Esophagus squamous epithelium (tissue), 5 donors: ENCODE measurements at regions not wholly inside any gene's neighbourhood (a gene's known extent, or its start where the extent isn't known, plus 50 kb on each side); places are given as distances from the start of the nearest gene placed in this dataset.
"Not testable (repeated sequence)": the region's sequence is repeated elsewhere in the genome, so short reads cannot be mapped to it uniquely, and the experiment has no call there.

Experiments
- DNase-seq: peaks from one replicate; lab custom pipeline; 2025; lab: John Stamatoyannopoulos, UW
- H3K27ac ChIP-seq, 4 donors: fragments of 200-600 bp; sonication (generic); one replicate each; pipeline ENCODE4 v1.5.1; 2016 to 2019; ENCODE audit warnings: mild to moderate bottlenecking in 1 of 4
- H3K27me3 ChIP-seq, 4 donors: fragments of 200-600 bp; sonication (generic); 1 replicate in 3 of 4; 2 replicates in 1 of 4; pipeline versions ENCODE4 v1.5.1 to v1.6.0; 2017 to 2021; ENCODE audit warnings: antibody characterized with exemption in 1 of 4
- H3K36me3 ChIP-seq, 3 donors: fragments of 200-600 bp; sonication (generic); one replicate each; pipeline ENCODE4 v1.5.1; 2016 to 2019
- H3K4me1 ChIP-seq, 3 donors: fragments of 200-600 bp; sonication (generic); one replicate each; pipeline ENCODE4 v1.5.1; 2017 to 2019
- H3K4me3 ChIP-seq, 4 donors: fragments of 200-600 bp; sonication (generic); 1 replicate in 3 of 4; 2 replicates in 1 of 4; pipeline ENCODE4 v1.5.1; 2016 to 2019; ENCODE audit warnings: mild to moderate bottlenecking in 2 of 4, moderate library complexity in 1 of 4
- H3K9me3 ChIP-seq, 3 donors: fragments of 200-600 bp; sonication (generic); one replicate each; pipeline ENCODE4 v1.5.1; 2016 to 2019
- CTCF ChIP-seq, 6 experiments: fragments of 450-650 bp in 4 of 6; fragments of 200-600 bp in 2 of 6; sonication (generic) in 2 of 6; IDR thresholded peaks; one replicate each; pipeline ENCODE4 v1.5.1; 2016 to 2019; ENCODE audit warnings: antibody characterized with exemption in 6 of 6, mild to moderate bottlenecking in 4 of 6, moderate library complexity in 4 of 6
- POLR2A ChIP-seq, 4 donors: fragments of 450-650 bp; IDR thresholded peaks; one replicate each; pipeline ENCODE4 v1.6.1; 2017; ENCODE audit warnings: antibody characterized with exemption in 4 of 4, mild to moderate bottlenecking in 4 of 4, moderate library complexity in 3 of 4
- WGBS, 2 donors: methylation state at CpG; one replicate each; pipeline ENCODE4 v1.1.5; 2018; 5-methylcytosine and 5-hydroxymethylcytosine counted together
- intact Hi-C: fragments of 100-400 bp; cut with DNase I; formaldehyde crosslinking; loops from one replicate; pipeline ENCODE4 v1.15.0; 2022
- donor health status: DM: yes; HTN: yes; CAD: no.

GRCh38 chr9:89690334-89690912 lies 85.6 kb downstream of the GADD45G start:
- Histone ChIP-seq H3K36me3 (no peaks in the 10 kb centered on the region), H3K4me1 (peaks cover 12 to 22% (median 12%) of the 10 kb centered on the region in 3 donors), H3K27me3 (no peaks in the 10 kb centered on the region), H3K9me3 (no peaks in the 10 kb centered on the region), H3K27ac (no peak overlapping the region), H3K4me3 (no peak overlapping the region)
- no peak for DNase-seq
- 55 to 79% methylated on average over 3 of the region's 3 CpGs for WGBS, 2 donors
- TF ChIP-seq POLR2A (IDR thresholded peaks at IDR 0.05) = no peak
- TF ChIP-seq CTCF (IDR thresholded peaks at IDR 0.05) = no peak
- intact Hi-C loops = no loop called here

GRCh38 chr9:89695441-89695891 lies 90.7 kb downstream of the GADD45G start:
- Histone ChIP-seq H3K9me3 (no peaks in the 10 kb centered on the region), H3K27me3 (no peaks in the 10 kb centered on the region), H3K27ac (no peak overlapping the region), H3K4me1 (no peaks in the 10 kb centered on the region), H3K36me3 (no peaks in the 10 kb centered on the region), H3K4me3 (no peak overlapping the region)
- intact Hi-C loops = loop anchor here (5.0 kb wide), 1 partner anchor 1187 kb away; no protein-coding TSS in a partner anchor
- TF ChIP-seq POLR2A (IDR thresholded peaks at IDR 0.05) (no peak), CTCF (IDR thresholded peaks at IDR 0.05) (no peak)
- no peak for DNase-seq
- WGBS, 2 donors = 85 to 100% methylated on average over 1 to 4 of the region's 5 CpGs

- not testable (repeated sequence) for H3K27me3 ChIP-seq, H3K27ac ChIP-seq, DNase-seq, H3K4me1 ChIP-seq, H3K4me3 ChIP-seq, H3K9me3 ChIP-seq, H3K36me3 ChIP-seq
- 95 to 97% methylated on average over 5 to 6 of the region's 6 CpGs for WGBS, 2 donors
- intact Hi-C loops = loop anchor here (5.0 kb wide), 1 partner anchor 1186 kb away; no protein-coding TSS in a partner anchor
Observed at GRCh38 chr9:89695979-89696378, 91.2 kb downstream of the GADD45G start.

- TF ChIP-seq CTCF (IDR thresholded peaks at IDR 0.05) (no peak), POLR2A (IDR thresholded peaks at IDR 0.05) (no peak)
- no peak overlapping the region for H3K4me3 ChIP-seq
- no peak for DNase-seq
- no peaks in the 10 kb centered on the region for H3K9me3 ChIP-seq
- peaks cover 0 to 2% (median 0%) of the 10 kb centered on the region in 4 donors for H3K27me3 ChIP-seq
- no peak overlapping the region for H3K27ac ChIP-seq
- H3K36me3 ChIP-seq = no peaks in the 10 kb centered on the region
- 100% methylated on average over 1 of the region's 2 CpGs; no CpG with 5 or more reads in 1 of the 2 donors for WGBS, 2 donors
- intact Hi-C loops = loop anchor here (5.0 kb wide), 1 partner anchor 1186 kb away; no protein-coding TSS in a partner anchor
- peaks cover 0 to 8% (median 3%) of the 10 kb centered on the region in 3 donors for H3K4me1 ChIP-seq
Observed at GRCh38 chr9:89696780-89697179, 92.0 kb downstream of the GADD45G start.

GRCh38 chr9:89697553-89697952 lies 92.7 kb downstream of the GADD45G start:
- H3K9me3 ChIP-seq = no peaks in the 10 kb centered on the region
- H3K4me3 ChIP-seq = no peak overlapping the region
- H3K36me3 ChIP-seq = no peaks in the 10 kb centered on the region
- DNase-seq = no peak
- intact Hi-C loops = loop anchor here (5.0 kb wide), 1 partner anchor 1185 kb away; no protein-coding TSS in a partner anchor
- peaks cover 0 to 8% (median 3%) of the 10 kb centered on the region in 3 donors for H3K4me1 ChIP-seq
- 89 to 92% methylated on average over 3 of the region's 3 CpGs for WGBS, 2 donors
- H3K27me3 ChIP-seq = peaks cover 0 to 2% (median 0%) of the 10 kb centered on the region in 4 donors
- H3K27ac ChIP-seq = no peak overlapping the region
- TF ChIP-seq CTCF (IDR thresholded peaks at IDR 0.05) (no peak), POLR2A (IDR thresholded peaks at IDR 0.05) (no peak)
